NCI-H2227 (cell line): ENCODE measurements at regions not wholly inside any gene's neighbourhood (a gene's known extent, or its start where the extent isn't known, plus 50 kb on each side); places are given as distances from the start of the nearest gene placed in this dataset.
"Not testable (repeated sequence)": the region's sequence is repeated elsewhere in the genome, so short reads cannot be mapped to it uniquely, and the experiment has no call there.

Experiments
- DNase-seq: peaks from one replicate; lab custom pipeline; 2025; ENCODE audit not compliant: unreplicated experiment; lab: John Stamatoyannopoulos, UW

- no peak for DNase-seq
Observed at GRCh38 chr3:13766128-13766527, 113.7 kb downstream of the WNT7A start.

DNA sequence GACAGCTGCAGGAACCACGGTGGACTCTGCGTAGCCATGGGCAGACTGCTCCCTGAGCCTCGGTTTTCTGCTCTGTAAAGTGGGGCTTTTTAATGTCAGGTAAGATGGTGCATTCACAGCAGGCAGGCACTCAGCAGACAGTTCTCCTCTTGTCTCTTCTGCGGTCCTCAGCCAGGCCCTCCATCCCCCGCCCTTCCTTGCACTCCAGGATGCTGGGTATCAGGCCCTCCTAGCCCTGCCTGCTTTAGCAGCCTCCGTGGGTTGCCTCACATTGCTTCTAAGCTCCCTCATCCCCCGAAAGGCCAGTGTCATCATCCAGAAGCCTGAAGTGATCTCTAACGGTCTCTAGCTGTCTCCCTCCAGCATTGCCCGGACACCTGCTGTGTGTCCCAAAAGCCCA, 115.7 kb downstream of the WNT7A start:
- no peak for DNase-seq

DNA sequence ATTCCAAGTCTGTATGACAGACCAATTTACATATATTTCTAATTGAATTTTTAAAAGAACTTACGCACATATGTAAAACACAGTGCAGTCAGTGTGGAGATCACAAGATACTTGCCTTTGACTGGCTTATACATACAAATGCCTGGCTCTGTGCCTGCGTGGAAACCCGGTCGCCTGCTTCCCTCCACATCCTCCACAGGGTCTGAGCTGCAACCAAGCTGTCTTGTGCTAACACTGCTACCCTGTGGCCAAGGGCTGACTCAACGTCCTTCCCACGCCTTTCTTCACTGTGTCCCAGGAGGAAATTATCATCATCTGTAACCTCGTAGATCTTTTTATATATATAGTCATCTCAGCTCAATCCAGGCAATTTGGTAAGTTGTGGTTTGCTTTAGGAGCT, 117.0 kb downstream of the WNT7A start:
- no peak for DNase-seq

DNA sequence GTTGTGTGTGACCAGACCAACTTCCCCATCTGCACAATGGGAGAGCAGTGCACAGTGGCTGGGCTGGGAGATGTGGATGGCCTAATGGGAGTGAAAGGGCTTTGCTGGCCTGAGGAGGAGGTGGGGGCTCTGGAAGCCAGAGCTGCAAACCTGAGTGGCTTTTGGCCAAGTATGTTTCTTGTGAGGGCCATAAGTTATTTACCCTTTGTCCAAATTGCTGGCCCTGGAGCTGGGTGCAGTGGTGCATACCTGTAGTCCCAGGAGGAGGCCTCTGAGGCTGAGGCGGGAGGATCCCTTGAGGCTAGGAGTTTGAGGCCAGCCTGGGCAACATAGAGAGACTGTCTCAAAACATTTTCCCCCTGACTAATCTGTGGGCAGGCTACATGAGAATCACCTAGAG, 129.1 kb downstream of the WNT7A start:
- no peak for DNase-seq

DNA sequence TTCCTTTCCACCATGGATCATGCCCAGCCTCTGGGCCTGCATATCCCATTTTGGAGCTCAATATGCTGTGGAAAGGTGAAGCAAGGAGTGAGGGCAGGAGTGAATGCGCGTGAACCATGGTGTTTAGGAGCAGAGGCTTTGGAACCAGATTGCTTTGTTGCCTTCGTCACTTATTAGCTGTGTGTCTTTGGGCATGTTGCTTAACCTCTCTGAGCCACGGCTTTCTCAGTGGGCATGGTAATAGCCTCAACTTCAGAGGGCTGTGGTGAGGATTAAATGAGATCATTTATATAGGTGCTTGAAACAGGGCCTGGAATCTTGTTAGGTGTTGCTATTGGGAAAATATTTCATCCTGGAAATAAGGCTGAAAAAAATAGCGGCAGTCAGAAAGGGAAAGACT, 129.7 kb downstream of the WNT7A start:
- DNase-seq, result no peak

DNA sequence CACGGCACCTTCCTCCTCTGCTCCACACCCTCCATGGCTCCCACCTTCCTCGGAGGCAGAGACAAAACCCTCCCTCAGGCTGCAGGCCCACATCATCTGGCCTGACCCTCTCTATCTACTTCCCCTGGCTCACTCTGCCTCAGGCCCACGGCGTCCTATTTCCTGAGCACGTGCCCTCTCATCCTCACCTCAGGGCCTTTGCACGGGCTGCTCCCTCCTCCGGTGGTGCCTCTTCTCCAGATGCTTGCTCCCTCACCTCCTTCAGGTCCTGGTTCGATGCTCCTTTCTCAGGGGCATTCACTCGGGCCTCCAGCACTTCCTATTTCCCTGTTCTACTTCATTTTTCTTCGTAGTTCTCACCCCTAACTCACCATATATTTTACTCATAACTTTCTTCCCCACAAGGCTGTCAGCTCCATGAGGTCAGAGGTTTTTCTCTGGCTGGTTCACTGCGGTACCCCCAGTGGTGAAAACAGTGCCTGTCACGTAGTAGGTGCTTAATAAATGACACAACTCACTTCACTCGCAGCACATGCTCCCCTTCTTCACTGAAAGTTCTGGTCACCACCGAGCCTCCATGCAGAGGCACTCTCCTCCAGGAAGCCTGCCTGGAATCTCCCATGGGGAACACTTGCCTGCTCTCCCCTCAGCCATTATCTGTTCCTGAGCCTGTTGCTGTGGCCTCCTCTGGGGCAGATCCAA, 130.7 kb downstream of the WNT7A start:
- no peak for DNase-seq

DNA sequence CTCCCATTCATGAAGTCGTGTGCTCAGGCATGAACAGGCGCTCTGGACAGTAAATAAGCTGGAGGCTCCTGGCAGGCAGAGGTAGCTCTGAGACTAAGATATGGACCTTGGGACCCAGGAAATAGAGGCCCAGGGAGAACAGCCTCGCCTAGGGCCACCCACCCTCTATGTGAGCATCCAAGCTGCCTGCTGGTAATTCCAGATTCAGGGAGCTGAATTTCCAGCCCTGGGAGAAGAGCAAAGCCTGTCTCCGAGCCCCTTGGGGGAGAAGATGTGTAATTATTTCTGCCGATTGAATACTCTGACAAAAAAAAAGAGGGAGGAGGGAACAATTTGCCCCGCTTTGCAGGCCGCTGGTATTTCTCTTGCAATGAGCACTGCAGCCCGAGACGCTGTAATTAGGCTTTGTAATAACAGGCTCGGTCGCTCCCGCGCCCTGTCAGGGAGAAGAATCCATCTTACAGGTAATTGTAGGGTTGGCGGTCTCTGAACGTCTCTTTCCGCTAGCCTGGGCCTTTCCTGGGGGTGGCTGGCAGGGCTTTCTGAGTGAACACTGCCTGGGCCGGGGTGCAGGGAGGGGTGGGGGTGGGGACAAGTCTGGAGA, 131.5 kb downstream of the WNT7A start:
- peak; percentile 93 for DNase-seq

GRCh38 chr3:13747627-13748026, 132.2 kb downstream of the WNT7A start:
- DNase-seq, result no peak

DNA sequence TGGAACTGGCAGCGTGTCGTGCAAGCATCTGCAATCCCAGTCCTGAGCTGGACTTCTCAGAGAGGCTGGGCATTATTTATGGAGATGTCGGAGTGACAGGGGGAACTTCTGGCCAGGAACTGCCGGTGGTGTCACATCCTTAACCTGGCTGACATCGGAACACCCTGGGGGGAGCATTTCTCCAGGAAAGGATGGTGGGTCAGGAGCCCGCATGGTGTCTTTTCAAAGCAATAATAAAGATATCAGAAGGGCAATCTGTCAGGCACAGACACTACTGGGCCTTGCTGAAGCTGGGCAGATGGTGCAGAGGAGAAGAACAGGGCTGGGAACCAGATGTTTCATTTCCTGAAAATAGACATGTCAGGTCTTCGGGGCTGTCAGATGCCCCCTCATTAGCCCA, 133.5 kb downstream of the WNT7A start:
- DNase-seq, result peak; percentile 28

- no peak for DNase-seq
Observed at GRCh38 chr3:13745636-13746035, 134.2 kb downstream of the WNT7A start.

DNA sequence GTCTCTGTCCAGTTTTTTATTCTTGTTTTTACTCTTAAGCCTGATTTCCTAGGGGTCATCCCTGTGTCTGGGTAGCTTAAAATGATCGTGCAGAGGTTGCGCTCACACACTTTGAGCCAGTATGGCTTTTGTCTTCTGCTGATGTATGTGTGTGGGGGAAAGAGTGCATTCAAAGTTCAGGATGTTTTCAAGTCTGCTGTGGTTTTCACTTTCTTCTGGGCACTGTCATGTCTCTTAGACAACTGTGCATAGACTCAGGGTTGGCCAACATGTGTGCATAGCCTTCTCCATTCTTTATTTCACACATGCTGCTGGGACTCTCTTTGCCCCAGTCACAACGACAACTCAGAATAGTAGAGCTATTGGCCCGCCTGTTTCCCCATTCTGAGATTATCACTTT, 139.1 kb downstream of the WNT7A start:
- no peak for DNase-seq

DNA sequence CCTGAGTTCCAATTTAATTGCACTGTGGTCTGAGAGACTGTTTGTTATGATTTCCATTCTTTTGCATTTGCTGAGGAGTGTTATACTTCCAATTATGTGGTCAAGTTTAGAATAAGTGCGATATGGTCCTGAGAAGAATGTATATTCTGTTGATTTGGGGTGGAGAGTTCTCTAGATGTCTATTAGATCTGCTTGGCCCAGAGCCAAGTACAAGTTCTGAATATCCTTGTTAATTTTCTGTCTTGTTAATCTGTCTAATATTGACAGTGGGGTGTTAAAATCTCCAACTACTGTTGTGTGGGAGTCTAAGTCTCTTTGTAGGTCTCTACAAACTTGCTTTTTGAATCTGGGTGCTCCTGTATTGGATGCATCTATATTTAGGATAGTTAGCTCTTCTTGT, 146.1 kb downstream of the WNT7A start:
- DNase-seq, result not testable (repeated sequence)

DNA sequence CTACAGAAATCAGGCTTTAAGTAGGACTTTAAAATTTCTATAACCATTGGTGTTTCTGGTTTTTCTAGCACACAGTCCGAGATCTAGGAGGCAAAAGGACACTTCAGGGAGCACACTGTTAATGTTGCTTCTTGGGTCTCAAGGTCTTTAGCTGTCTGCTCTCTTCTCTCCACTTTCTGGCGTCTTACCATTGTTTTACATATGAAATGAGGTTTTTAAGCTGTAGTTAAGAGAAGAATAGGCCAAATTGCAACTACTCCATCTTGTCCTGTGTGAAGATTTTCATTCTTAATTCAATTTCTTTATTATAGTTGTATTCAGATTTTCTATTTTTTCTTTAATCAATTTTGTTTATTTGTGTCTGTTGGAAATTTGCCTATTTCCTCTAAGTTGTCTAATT, 151.4 kb downstream of the WNT7A start:
- DNase-seq, result no peak

- DNase-seq, result no peak
Observed at GRCh38 chr3:13727890-13728289, 152.0 kb downstream of the WNT7A start.

DNA sequence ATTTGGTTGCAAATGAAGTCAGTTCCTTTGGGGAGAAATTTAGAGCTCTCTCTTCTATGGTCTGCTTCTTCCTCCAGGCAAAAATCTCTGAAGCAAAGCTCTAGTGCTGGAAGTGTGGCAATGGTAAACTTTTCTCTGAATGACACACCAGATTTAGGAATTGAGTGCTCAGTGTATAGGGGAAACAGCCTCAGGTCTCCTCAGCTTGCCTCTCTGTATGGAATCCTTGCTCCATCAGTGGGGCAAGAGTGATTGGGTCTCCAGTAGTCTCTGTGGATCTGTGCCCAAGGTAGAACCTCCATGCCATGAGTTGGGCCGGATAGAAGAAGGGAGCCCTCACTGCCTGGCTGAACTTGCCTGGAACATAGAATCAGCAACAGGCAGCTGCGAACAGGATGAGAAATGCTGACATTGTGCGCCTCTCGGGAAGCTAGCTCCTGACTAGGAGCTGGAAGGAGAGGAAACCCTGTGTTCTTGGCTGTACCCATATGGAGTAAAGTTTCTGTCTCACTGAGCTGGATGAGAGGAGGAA, 156.1 kb downstream of the WNT7A start:
- DNase-seq, result no peak

DNA sequence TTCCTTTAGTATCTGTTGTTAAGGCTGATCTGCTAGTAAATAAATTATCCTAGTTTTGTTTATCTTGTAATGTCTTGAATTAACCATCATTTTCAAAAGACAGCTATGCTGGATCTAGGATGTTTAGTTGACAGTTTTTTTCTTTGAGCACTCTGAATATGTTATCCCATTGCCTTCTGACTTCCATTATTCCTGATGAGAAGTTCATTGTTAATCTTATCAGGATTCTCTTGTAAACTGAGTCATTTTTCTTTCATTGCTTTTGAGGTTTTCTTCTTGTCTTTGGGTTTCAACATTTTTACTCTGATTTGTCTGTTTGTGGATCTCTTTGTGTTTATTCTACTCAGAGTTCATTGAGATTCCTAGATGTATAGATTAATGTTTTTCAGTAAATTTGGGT, 157.7 kb downstream of the WNT7A start:
- DNase-seq, result no peak

DNA sequence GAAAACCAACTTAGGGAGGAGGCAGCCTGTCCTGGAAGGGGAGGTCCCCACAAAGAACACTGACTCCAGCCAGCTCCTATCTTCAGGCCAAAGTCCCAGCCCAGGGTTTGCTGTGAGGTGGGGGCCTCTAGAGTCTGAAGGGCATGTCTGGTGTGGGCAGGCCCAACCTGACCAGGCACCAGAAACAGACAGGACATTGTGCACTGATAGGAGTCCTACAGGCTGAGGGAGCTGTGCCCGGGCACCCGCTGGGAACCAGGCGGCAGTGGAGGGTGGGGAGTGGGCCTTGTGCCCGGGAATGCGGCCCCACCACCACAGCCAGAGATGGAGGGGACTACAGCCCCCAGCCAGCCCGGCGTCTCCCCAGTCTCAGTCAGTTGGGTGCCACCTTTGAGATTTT, 161.4 kb downstream of the WNT7A start:
- DNase-seq, result no peak

DNA sequence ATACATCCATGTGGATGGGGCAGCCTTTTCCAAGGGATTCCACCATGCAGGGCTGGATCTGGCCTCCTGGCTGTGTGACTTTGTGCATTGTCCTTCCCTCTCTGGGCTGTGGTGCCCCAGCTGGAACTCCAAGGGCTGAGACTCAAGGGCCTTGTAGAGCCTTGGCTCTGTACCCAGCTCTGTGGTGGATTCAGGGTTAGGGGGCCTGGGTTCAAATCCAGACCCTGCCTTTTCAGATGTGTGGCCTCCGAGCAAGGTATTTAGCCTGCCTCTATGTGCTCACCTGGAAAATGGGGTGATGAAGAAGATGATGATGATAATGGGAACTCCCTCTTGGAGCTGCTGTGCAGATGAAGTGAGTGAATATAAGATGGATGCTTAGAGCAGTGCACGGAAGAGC, 161.9 kb downstream of the WNT7A start:
- no peak for DNase-seq

- DNase-seq, result no peak
Observed at GRCh38 chr3:13717222-13717895, 162.5 kb downstream of the WNT7A start.

- DNase-seq, result no peak
Observed at GRCh38 chr3:13716540-13717221, 163.2 kb downstream of the WNT7A start.

- DNase-seq, result no peak
Observed at GRCh38 chr3:13715961-13716360, 163.9 kb downstream of the WNT7A start.
